Thyroid gland (tissue), 4 donors: ENCODE measurements at regions not wholly inside any gene's neighbourhood (a gene's known extent, or its start where the extent isn't known, plus 50 kb on each side); places are given as distances from the start of the nearest gene placed in this dataset.

Source experiments
- DNase-seq, 2 donors: peaks; one replicate each; pipeline ENCODE4 v3.0.0-alpha.2; 2019
- H3K27ac ChIP-seq, 3 donors: fragments of 200-600 bp; sonication (generic); 1 replicate in 2 of 3; 2 replicates in 1 of 3; pipeline ENCODE4 v1.5.1; 2016 to 2019; ENCODE audit warnings: mild to moderate bottlenecking in 1 of 3, moderate library complexity in 1 of 3
- H3K27me3 ChIP-seq: fragments of 200-600 bp; sonication (generic); one replicate; pipeline ENCODE4 v1.5.1; 2019
- H3K36me3 ChIP-seq, 2 donors: fragments of 200-600 bp; sonication (generic); one replicate each; pipeline ENCODE4 v1.5.1; 2016 to 2019
- H3K4me1 ChIP-seq, 2 donors: fragments of 200-600 bp; sonication (generic); one replicate each; pipeline ENCODE4 v1.5.1; 2017 to 2019
- H3K4me3 ChIP-seq, 3 donors: fragments of 200-600 bp; sonication (generic); replicated peaks in 1 of 3; 1 replicate in 2 of 3; 2 replicates in 1 of 3; pipeline ENCODE4 v1.5.1; 2016; ENCODE audit warnings: mild to moderate bottlenecking in 1 of 3
- H3K9me3 ChIP-seq: fragments of 200-600 bp; sonication (generic); one replicate; pipeline ENCODE4 v1.5.1; 2017
- POLR2A ChIP-seq, 2 donors: fragments of 450-650 bp; IDR thresholded peaks; one replicate each; pipeline ENCODE4 v1.6.1; 2017; ENCODE audit warnings: antibody characterized with exemption in 2 of 2, mild to moderate bottlenecking in 2 of 2, moderate library complexity in 1 of 2
- WGBS, 2 donors: methylation state at CpG; one replicate each; pipeline ENCODE4 v1.1.5; 2017; 5-methylcytosine and 5-hydroxymethylcytosine counted together
- intact Hi-C: fragments of 100-400 bp; cut with DNase I; formaldehyde crosslinking; loops from one replicate; pipeline ENCODE4 v1.15.1; 2023
- TF ChIP-seq, protein P1 (sequence below), 6 experiments: fragments of 200-600 bp in 3 of 6; fragments of 450-650 bp in 3 of 6; sonication (generic) in 3 of 6; IDR thresholded peaks; one replicate each; pipeline ENCODE4 v1.5.1; 2016 to 2019; ENCODE audit warnings: antibody characterized with exemption in 6 of 6, mild to moderate bottlenecking in 2 of 6, inconsistent platforms in 1 of 6, moderate library complexity in 1 of 6

GRCh38 chr1:38365242-38365641 is 318.6 kb upstream of the POU3F1 start:
- Histone ChIP-seq H3K36me3 (no peaks in the 10 kb centered on the region), H3K9me3 (no peaks in the 10 kb centered on the region), H3K27me3 (no peaks in the 10 kb centered on the region), H3K4me3 (no peak overlapping the region), H3K4me1 (no peaks in the 10 kb centered on the region), H3K27ac (no peak overlapping the region)
- TF ChIP-seq POLR2A (IDR thresholded peaks at IDR 0.05), result no peak
- TF ChIP-seq, protein P1, sequence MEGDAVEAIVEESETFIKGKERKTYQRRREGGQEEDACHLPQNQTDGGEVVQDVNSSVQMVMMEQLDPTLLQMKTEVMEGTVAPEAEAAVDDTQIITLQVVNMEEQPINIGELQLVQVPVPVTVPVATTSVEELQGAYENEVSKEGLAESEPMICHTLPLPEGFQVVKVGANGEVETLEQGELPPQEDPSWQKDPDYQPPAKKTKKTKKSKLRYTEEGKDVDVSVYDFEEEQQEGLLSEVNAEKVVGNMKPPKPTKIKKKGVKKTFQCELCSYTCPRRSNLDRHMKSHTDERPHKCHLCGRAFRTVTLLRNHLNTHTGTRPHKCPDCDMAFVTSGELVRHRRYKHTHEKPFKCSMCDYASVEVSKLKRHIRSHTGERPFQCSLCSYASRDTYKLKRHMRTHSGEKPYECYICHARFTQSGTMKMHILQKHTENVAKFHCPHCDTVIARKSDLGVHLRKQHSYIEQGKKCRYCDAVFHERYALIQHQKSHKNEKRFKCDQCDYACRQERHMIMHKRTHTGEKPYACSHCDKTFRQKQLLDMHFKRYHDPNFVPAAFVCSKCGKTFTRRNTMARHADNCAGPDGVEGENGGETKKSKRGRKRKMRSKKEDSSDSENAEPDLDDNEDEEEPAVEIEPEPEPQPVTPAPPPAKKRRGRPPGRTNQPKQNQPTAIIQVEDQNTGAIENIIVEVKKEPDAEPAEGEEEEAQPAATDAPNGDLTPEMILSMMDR (IDR thresholded peaks at IDR 0.05), result no peak
- intact Hi-C loops, result no loop called here
- 74 to 79% methylated on average over 1 of the region's 1 CpG for WGBS, 2 donors
- no peak for DNase-seq

- Histone ChIP-seq H3K27me3 (no peaks in the 10 kb centered on the region), H3K27ac (no peak overlapping the region), H3K4me3 (no peak overlapping the region), H3K9me3 (no peaks in the 10 kb centered on the region), H3K36me3 (no peaks in the 10 kb centered on the region), H3K4me1 (no peaks in the 10 kb centered on the region)
- no peak for DNase-seq
- intact Hi-C loops, result no loop called here
- WGBS, 2 donors, result 78 to 87% methylated on average over 6 of the region's 6 CpGs
- no peak for TF ChIP-seq POLR2A (IDR thresholded peaks at IDR 0.05)
- TF ChIP-seq, protein P1 (IDR thresholded peaks at IDR 0.05), result no peak
Observed at GRCh38 chr1:38361566-38361965, 315.0 kb upstream of the POU3F1 start.

- WGBS, 2 donors, result 88 to 100% methylated on average over 1 of the region's 1 CpG
- Histone ChIP-seq H3K4me3 (no peak overlapping the region), H3K36me3 (no peaks in the 10 kb centered on the region), H3K27ac (no peak overlapping the region), H3K27me3 (no peaks in the 10 kb centered on the region), H3K9me3 (no peaks in the 10 kb centered on the region), H3K4me1 (no peaks in the 10 kb centered on the region)
- TF ChIP-seq, protein P1 (IDR thresholded peaks at IDR 0.05), result no peak
- TF ChIP-seq POLR2A (IDR thresholded peaks at IDR 0.05), result no peak
- intact Hi-C loops, result no loop called here
- DNase-seq, result peak in 1 of 2 donors; percentile 2
Observed at GRCh38 chr1:38360807-38361206, 314.2 kb upstream of the POU3F1 start.

GRCh38 chr1:38353956-38354355 is 307.4 kb upstream of the POU3F1 start:
- Histone ChIP-seq H3K4me3 (no peak overlapping the region), H3K4me1 (no peaks in the 10 kb centered on the region), H3K27me3 (no peaks in the 10 kb centered on the region), H3K36me3 (no peaks in the 10 kb centered on the region), H3K9me3 (no peaks in the 10 kb centered on the region), H3K27ac (no peak overlapping the region)
- 77 to 80% methylated on average over 6 of the region's 6 CpGs for WGBS, 2 donors
- intact Hi-C loops, result no loop called here
- DNase-seq, result no peak
- no peak for TF ChIP-seq POLR2A (IDR thresholded peaks at IDR 0.05)
- TF ChIP-seq, protein P1 (IDR thresholded peaks at IDR 0.05), result no peak

DNA sequence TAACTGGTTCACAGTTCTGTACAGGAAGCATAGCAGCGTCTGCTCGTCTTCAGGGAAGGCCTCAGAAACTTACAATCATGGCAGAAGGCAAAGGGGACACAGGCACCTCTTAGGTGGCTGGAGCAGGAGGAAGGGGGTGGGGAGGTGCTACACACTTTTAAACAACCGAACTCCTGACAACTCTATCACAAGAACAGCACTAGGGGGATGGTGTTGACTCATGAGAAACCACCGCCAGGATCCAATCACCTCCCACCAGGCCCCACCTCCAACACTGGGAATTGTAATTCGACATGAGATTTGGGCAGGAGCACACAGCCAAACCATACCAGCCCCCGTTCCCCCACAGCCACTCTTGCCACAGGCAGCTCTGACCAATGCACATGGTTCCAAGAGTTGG is 306.3 kb upstream of the POU3F1 start:
- no peak for DNase-seq
- intact Hi-C loops, result no loop called here
- H3K27me3 ChIP-seq, result no peaks in the 10 kb centered on the region
- no peaks in the 10 kb centered on the region for H3K9me3 ChIP-seq
- H3K4me3 ChIP-seq, result no peak overlapping the region
- no peaks in the 10 kb centered on the region for H3K36me3 ChIP-seq
- H3K4me1 ChIP-seq, result no peaks in the 10 kb centered on the region
- WGBS, 2 donors, result 57 to 72% methylated on average over 6 of the region's 6 CpGs
- H3K27ac ChIP-seq, result no peak overlapping the region
- TF ChIP-seq POLR2A (IDR thresholded peaks at IDR 0.05), result no peak
- TF ChIP-seq, protein P1 (IDR thresholded peaks at IDR 0.05), result no peak
